HK-2 (cell line): ENCODE measurements at regions not wholly inside any gene's neighbourhood (a gene's known extent, or its start where the extent isn't known, plus 50 kb on each side); places are given as distances from the start of the nearest gene placed in this dataset.

Source experiments
- DNase-seq: peaks from one replicate; pipeline ENCODE4 v3.0.0-alpha.2; 2018; ENCODE audit not compliant: unreplicated experiment

DNA sequence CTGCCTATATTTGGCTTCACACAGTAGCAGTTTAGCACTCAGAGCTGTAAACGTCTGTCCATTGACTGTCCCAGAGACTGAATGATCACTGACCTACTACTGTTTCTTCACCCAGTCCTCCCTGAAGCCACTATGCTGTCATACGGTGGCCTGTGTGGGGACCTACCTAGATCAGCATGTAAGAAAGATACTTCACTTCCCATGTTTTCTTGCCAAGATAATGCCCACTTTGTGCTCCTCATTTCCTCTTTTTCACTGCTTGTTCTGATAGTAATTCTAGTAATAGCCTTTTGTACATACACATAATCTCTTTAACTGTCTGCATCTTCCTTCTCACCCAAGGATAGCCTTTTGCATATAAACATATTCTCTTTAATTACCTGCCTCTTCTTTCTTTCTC lies 109.9 kb upstream of the TIAM2 start:
- no peak for DNase-seq

GRCh38 chr6:154886016-154886415 lies 109.1 kb upstream of the TIAM2 start:
- DNase-seq = no peak

DNA sequence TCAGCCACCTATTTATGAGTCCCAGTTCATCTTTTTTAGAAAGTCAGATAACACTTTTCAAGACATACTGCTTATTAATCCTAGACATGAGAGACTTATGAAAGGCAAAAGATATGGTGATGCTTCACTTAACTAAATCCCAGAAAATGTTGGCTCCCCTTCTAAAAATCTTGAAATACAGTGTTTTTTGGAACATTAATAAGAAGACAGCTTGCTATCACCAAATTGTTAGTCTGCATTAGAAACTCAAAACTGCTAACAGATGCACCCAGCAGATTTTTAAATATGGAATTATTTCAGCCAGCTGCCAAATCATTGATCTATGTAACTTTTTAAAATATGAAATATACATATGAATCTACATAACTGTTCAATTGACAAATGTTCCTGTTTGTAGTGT lies 108.6 kb upstream of the TIAM2 start:
- no peak for DNase-seq

DNA sequence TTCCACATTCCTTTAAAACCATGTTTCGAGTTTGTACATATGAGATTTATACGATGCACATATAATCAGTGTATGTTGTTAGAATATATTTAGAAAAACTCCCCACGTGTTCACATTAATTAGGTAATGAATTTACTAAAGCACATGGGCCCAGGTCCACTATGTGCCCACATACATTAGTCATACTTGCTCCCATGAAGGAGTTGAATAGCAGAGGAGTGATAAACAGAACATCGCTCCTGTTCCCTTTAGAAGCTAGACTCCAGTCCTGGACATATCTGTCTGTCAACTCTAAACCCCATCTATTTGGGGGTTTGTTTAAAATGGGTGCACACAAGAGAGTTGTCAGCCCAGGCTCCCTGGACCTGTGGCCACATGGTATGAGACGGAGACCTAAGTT lies 108.1 kb upstream of the TIAM2 start:
- DNase-seq = no peak

DNA sequence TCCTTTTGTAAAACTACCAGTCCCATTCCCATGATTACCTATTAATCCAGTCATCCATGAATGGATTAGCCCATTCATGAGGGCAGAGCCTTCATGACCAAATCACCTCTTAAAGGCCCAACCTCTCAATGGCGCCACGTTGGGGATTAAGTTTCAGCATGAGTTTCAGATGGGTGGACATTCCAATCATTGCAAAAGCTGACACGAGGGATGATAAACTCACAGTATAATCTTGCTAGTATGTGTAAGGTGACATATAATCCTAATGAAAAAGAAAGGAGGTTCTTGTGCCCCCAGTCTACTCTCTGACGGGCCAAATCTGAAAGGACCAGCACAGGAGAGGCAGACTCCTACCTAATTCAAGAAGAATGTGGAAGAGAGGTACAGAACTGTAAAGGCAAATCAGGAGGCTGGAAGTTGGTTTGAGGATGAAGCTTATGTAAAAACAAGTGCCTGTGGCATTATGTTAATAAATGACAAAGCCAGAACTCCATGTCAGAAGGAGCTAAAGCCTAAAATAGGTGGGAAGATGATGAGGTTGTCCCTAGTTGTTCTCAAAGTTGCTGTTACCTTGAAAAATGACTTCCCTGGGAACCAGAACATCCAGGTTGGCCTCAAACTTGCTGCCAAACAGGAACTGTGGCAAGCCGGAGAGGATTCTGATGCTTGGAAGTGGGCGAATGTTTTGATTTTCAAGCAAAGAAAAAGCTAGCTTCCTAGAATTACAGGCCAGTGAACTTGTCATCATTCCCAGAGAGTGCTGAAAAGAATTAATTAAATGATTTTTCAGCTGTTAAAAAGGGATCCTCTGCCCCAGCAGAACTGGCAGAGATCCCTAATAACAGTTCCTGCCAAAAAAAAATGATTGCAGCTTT lies 106.5 kb upstream of the TIAM2 start:
- DNase-seq = no peak

DNA sequence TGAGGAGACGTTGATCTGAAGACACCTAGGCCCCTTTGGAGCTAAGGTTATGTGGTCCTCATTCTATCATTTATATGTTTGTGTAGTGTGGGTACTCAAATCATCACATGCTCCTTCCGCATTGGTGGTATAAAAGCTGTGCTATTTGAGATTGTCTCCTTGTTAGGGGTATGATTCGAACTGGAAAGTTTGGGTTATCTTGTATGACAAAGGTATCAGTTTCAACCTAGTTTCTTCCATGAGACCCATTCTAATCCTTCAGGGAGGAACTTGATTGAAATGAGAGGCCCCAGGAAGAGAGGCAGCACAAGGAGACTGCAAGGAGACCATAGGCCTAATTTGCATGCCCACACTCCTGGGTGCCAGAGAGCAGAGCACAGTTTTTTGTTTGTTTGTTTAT lies 104.2 kb upstream of the TIAM2 start:
- DNase-seq = no peak

DNA sequence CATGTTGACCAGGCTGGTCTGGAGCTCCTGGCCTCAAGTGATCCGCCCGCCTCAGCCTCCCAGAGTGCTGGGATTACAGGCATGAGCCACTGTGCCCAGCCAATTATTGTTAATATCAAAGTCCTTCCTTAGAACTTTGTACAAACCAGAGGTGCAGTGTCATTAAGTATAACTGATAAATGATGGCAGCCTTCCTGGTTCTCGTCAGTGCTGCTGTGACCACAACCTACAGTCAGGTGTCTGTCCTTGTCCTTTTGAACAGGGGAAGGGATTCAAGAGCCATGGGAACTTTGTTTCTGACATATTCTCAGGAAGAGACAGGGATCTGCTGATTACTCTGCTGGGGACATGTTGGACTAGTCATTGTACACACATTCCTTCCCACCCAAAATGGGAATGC lies 103.2 kb upstream of the TIAM2 start:
- DNase-seq = no peak

DNA sequence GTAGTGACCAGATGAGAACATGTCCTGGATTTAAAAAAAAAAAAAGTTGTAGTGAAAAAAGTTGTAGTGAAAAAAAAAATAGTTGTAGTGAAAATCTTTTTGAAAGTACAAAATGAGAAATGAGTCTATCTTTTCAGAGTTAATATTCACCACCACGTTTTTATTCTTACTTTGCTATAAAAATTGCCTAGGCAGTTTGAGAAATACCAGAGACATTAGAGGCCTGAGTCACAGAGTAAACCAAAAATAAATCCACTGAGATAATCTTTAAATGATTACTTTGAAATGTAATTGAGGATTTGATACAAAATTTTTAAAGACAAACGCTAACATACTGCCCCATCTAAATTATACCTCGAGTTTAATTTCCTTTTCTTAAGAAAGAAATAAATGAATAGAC lies 101.2 kb upstream of the TIAM2 start:
- DNase-seq = no peak

DNA sequence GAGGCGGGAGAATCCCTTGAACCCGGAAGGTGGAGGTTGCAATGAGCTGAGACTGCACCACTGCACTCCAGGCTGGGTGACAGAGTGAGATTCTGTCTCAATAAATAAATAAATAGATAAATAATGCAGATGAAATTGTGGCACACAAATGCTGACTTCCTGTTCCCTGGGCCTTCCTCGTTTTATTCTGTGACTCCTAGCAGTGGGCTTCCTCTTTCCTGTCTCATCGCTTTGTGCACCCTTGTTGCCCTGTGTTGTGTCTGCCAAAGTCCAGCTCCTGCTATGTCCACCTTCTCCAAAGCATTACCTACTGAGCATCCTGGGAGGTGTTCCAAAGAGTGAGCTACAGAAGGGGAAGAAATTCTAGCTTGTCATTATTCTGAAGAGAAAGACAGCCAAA lies 100.2 kb upstream of the TIAM2 start:
- DNase-seq = no peak

DNA sequence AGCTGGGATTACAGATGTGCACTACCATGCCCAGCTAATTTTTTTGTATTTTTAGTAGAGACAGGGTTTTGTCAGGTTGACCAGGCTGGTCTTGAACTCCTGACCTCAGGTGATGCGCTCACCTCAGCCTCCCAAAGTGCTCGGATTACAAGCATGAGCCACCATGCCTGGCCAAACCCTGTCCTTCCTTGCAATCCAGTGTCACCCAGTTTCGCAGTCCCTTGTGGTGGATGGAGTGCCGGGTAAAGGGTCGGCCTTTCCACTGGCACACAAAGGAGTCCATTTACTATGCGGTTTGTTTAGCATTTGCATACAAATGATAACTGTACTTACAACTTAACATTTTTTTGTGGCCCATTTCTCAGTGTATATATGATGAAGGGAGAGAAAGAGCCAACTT lies 99.3 kb upstream of the TIAM2 start:
- DNase-seq = no peak

DNA sequence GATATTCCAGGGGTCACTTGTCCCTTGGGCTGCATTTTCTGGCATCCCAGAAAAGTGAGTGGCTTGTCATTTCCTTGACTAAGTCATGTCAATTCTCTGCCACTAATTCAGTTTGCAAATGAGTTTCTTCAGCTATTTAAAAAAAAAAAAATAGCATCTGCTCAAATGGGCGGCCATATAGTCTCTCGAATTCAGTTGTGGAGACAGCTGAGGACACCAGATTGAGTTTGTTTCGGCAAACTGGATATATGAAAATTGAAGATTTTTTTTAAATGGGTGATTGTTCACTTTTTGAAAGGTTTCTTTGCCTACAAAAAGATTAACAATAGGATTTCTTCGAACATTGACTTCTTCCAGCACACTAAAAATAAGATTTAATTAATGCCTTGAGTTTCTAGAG lies 96.3 kb upstream of the TIAM2 start:
- DNase-seq = no peak

DNA sequence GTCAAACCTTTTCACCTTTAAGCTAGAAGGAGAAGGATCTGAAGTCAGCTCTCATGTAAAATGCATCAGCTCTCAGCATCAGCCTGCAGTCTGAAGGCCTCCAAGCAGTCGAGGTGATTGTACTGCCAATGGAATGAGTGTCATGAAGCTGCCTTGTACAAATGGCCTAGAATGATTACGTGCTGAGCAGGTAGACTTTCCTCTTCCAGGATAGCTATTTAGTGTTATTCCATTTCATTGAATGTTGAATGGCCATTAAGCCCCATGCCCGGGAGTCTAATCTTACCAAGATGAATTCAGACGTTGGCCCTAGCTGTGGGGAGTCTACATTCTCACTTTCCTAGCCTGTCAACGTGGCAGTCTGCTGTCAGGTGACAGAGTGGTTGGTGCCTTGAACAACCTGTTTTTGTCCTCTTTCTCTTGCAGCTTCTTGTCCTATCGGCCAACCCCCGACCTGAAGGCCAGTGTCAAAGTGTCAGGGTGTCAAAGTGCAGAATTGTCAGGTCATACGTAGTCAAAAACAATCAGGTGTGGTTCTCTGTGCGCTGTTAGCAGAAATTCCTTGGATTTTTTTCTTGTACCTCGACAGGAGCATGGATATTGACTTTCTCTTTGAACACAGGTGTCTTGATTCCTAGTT lies 95.2 kb upstream of the TIAM2 start:
- DNase-seq = no peak

GRCh38 chr6:154901876-154902552 lies 93.1 kb upstream of the TIAM2 start:
- DNase-seq = no peak

- no peak for DNase-seq
Observed at GRCh38 chr6:154907291-154907690, 87.8 kb upstream of the TIAM2 start.

GRCh38 chr6:154908723-154909122 lies 86.4 kb upstream of the TIAM2 start:
- DNase-seq = no peak

DNA sequence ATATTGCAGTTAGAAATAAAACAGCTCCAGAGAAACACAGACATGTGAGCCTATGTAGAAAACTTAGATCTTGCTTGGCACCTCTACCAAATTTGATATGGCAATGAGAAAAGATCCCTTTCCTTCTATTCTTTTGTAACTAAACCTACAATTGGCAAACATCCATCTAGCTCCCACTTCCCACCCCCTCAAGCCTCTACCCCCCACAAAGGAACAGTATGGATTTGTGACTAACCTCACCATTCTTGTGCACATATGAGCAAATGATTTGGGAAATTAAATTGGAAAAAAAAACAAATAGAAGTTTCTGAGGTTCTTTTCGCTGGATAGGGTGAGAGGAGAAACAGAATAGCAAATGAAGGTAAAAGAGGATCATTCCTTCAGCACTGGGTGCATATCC lies 85.8 kb upstream of the TIAM2 start:
- DNase-seq = no peak

GRCh38 chr6:154909821-154910220 lies 85.3 kb upstream of the TIAM2 start:
- DNase-seq = no peak

- no peak for DNase-seq
Observed at GRCh38 chr6:154914288-154914687, 80.8 kb upstream of the TIAM2 start.

- DNase-seq = no peak
Observed at GRCh38 chr6:154916857-154917256, 78.3 kb upstream of the TIAM2 start.

DNA sequence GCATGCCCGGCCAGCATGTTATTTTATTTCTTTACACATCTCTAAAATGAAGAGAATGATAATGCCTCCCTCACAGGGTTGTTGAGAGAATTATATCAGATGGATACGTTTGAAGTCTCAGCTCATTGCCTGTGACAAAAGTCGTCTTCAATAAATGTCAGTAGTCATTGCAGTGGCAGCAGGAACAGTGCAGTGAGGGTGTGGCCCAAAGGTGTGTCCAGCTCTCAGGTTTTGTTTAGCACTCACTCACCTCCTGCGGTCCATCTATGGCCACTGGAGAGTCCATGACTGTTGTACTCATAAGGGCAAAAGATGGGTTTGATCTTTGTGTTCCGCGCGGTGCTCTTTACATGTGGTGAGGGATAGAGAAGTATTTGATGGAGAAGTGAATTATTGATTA lies 77.2 kb upstream of the TIAM2 start:
- no peak for DNase-seq

GRCh38 chr6:154919806-154920205 lies 75.3 kb upstream of the TIAM2 start:
- DNase-seq = no peak

GRCh38 chr6:154920495-154921200 lies 74.5 kb upstream of the TIAM2 start:
- DNase-seq = no peak
